HUES48 (cell line): ENCODE measurements at regions not wholly inside any gene's neighbourhood (a gene's known extent, or its start where the extent isn't known, plus 50 kb on each side); places are given as distances from the start of the nearest gene placed in this dataset.
"Not testable (repeated sequence)": the region's sequence is repeated elsewhere in the genome, so short reads cannot be mapped to it uniquely, and the experiment has no call there.

Source experiments
- H3K27ac ChIP-seq: one replicate; pipeline ENCODE4 v1.7.0; 2013; ENCODE audit warnings: low read depth, low read length, inconsistent platforms
- H3K27me3 ChIP-seq: 2 replicates; pipeline ENCODE4 v1.6.1; 2013; ENCODE audit warnings: mild to moderate bottlenecking, low read length; ENCODE audit not compliant: control insufficient read depth, insufficient read depth
- H3K36me3 ChIP-seq: 2 replicates; pipeline ENCODE4 v1.6.1; 2013; ENCODE audit warnings: low read length; ENCODE audit not compliant: control insufficient read depth, insufficient read depth
- H3K4me1 ChIP-seq: 2 replicates; pipeline ENCODE4 v1.6.1; 2013; ENCODE audit warnings: mild to moderate bottlenecking, low read length; ENCODE audit not compliant: control insufficient read depth, insufficient read depth
- H3K4me3 ChIP-seq: 2 replicates; pipeline ENCODE4 v1.5.1; 2013; ENCODE audit warnings: mild to moderate bottlenecking, low read depth, low read length
- H3K9ac ChIP-seq: 2 replicates; pipeline ENCODE4 v1.6.1; 2013; ENCODE audit warnings: mild to moderate bottlenecking, low read depth, low read length, moderate library complexity
- H3K9me3 ChIP-seq: 2 replicates; pipeline ENCODE4 v1.6.1; 2013; ENCODE audit warnings: low read length; ENCODE audit not compliant: control insufficient read depth, insufficient read depth

DNA sequence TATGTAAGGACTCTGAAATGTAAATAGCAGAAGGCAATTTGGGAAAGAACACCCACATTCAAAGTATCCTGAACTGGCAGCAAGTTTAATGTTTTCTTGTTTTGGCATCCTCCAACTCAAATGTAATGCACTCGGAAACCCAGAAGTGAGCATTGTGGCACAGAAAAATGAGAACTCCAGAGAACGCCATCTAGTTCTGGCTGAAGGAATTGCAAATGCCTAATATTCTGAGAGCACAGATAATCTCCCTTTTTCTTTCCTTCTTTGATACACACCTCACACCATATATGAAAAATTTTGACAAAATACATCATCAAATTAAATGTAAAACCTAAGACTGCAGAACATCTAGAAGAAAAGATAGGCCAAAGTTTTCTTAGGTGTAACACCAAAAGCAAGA is 52.1 kb downstream of the PWWP3B start:
- H3K27ac ChIP-seq: no peak overlapping the region
- H3K4me3 ChIP-seq: no peak overlapping the region
- no peaks in the 10 kb centered on the region for H3K9me3 ChIP-seq
- no peaks in the 10 kb centered on the region for H3K4me1 ChIP-seq
- no peak overlapping the region for H3K9ac ChIP-seq
- H3K27me3 ChIP-seq: no peaks in the 10 kb centered on the region
- H3K36me3 ChIP-seq: no peaks in the 10 kb centered on the region

DNA sequence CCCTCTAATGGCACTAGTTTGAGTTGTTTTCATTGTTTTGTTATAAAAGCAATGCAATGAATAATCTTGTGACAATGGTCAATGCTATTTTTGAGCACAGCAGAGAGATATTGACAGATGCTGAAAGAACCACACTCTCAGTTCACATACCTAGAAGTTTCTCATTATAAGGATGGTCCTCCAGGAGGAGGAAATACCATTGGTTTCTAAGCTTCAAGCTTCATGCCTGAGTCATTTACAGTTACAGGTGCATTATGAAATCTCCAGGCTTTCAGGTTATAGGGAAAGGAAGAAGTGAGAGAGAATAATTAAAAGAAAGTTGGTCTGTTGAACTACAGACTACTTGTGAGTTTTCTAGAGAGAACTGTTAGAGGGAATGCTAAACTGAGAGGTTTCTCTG is 75.3 kb downstream of the PWWP3B start:
- H3K9me3 ChIP-seq: no peaks in the 10 kb centered on the region; the same call in 1 of the 2 replicates
- no peak overlapping the region for H3K4me3 ChIP-seq
- no peaks in the 10 kb centered on the region; the same call in 1 of the 2 replicates for H3K27me3 ChIP-seq
- H3K9ac ChIP-seq: no peak overlapping the region
- H3K4me1 ChIP-seq: no peaks in the 10 kb centered on the region
- no peaks in the 10 kb centered on the region for H3K36me3 ChIP-seq
- H3K27ac ChIP-seq: no peak overlapping the region

- Histone ChIP-seq H3K4me1 (no peaks in the 10 kb centered on the region), H3K36me3 (no peaks in the 10 kb centered on the region), H3K9me3 (no peaks in the 10 kb centered on the region; the same call in 1 of the 2 replicates), H3K9ac (no peak overlapping the region), H3K4me3 (no peak overlapping the region), H3K27me3 (no peaks in the 10 kb centered on the region), H3K27ac (no peak overlapping the region)
These were observed 78.4 kb downstream of the PWWP3B start for GRCh38 chrX:106246511-106246910.

GRCh38 chrX:106247162-106247561 is 79.1 kb downstream of the PWWP3B start:
- H3K4me3 ChIP-seq: no peak overlapping the region
- H3K36me3 ChIP-seq: no peaks in the 10 kb centered on the region
- H3K27ac ChIP-seq: no peak overlapping the region
- H3K9me3 ChIP-seq: no peaks in the 10 kb centered on the region; the same call in 1 of the 2 replicates
- H3K4me1 ChIP-seq: no peaks in the 10 kb centered on the region
- no peak overlapping the region for H3K9ac ChIP-seq
- no peaks in the 10 kb centered on the region for H3K27me3 ChIP-seq

GRCh38 chrX:106249706-106250379 is 81.7 kb downstream of the PWWP3B start:
- no peaks in the 10 kb centered on the region for H3K27me3 ChIP-seq
- H3K27ac ChIP-seq: no peak overlapping the region
- H3K9me3 ChIP-seq: peaks cover 8% of the 10 kb centered on the region; the same call in 1 of the 2 replicates
- H3K4me3 ChIP-seq: no peak overlapping the region
- H3K36me3 ChIP-seq: no peaks in the 10 kb centered on the region
- no peaks in the 10 kb centered on the region for H3K4me1 ChIP-seq
- no peak overlapping the region for H3K9ac ChIP-seq

DNA sequence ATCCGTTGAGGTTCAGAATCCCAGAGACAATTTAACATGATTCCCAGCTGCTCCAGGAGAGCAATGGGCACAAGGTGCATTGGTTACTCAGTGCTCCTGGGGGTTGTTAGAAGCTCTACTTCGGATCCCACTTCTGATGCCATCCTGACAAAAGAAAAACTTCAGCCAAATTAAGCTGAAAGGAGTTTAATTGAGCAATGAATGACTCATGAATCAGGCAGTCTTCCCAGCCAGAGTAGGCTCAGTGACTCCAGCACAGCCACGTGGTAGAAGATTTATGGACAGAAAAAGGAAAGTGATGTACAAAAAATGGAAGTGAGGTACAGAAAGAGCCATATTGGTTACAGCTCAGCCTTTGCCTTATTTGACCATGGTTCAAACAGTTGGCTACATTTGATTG is 95.7 kb downstream of the PWWP3B start:
- H3K27ac ChIP-seq: no peak overlapping the region
- no peak overlapping the region for H3K4me3 ChIP-seq
- no peaks in the 10 kb centered on the region for H3K36me3 ChIP-seq
- no peaks in the 10 kb centered on the region for H3K4me1 ChIP-seq
- no peaks in the 10 kb centered on the region for H3K27me3 ChIP-seq
- no peaks in the 10 kb centered on the region; the same call in 1 of the 2 replicates for H3K9me3 ChIP-seq
- no peak overlapping the region for H3K9ac ChIP-seq

DNA sequence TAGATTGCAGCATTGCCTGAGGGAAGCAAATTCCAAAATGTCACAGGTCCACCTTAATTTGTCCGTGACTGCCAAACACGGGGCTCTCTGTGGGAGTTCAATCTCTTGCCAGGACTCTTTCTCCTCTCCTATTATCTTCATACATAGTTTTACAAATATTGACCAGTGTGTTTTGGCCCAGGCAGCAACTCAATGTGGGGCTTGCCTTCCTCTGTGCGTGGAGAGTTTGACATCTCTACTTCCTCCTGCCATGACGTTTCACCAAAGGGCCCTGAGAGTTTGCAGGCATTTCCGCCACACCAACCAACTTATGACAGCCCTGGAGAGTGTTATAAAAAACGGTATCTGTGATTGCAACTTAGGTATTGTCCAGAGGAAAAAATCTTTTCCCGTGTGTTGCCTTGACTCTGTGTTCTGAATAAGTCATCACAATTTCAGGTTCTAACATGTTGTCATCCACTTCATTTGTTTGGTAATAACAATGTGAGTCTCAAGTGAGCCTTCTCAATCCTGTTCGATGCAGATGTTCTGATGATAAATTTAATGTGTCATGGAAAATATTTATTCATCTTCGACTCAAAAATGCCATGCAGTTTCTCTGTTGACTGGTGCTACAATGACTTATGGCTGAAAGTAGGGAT is 106.0 kb downstream of the PWWP3B start:
- H3K36me3 ChIP-seq, H3K9me3 ChIP-seq, H3K4me1 ChIP-seq, H3K27ac ChIP-seq, H3K4me3 ChIP-seq, H3K27me3 ChIP-seq, H3K9ac ChIP-seq: not testable (repeated sequence)

DNA sequence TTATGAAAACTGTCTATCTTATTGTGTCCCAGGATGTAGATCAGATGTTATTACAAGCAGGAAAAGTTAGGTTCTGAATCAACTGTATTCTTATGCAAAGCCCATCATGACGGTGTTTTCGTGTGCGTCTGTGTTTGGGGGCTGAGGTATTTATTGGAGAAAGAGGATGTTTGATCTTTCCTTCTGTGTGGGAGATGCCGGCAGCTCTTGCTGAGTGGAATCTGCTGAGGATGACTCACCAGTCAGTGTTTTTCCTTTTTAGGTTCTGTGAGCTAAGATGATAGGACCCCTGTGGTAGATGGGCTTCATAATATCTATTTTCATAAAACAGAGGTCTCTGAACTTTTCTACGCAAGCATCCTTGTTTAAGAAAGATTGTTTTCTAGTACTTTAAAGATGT is 107.1 kb downstream of the PWWP3B start:
- H3K4me3 ChIP-seq, H3K4me1 ChIP-seq, H3K27ac ChIP-seq, H3K36me3 ChIP-seq, H3K9ac ChIP-seq, H3K27me3 ChIP-seq, H3K9me3 ChIP-seq: not testable (repeated sequence)

- no peak overlapping the region for H3K27ac ChIP-seq
- no peak overlapping the region for H3K4me3 ChIP-seq
- H3K4me1 ChIP-seq: no peaks in the 10 kb centered on the region
- no peaks in the 10 kb centered on the region for H3K36me3 ChIP-seq
- H3K9me3 ChIP-seq: no peaks in the 10 kb centered on the region
- H3K9ac ChIP-seq: no peak overlapping the region
- H3K27me3 ChIP-seq: no peaks in the 10 kb centered on the region
These were observed 110.8 kb downstream of the PWWP3B start for GRCh38 chrX:106278951-106279350.

- Histone ChIP-seq H3K9ac (no peak overlapping the region), H3K36me3 (no peaks in the 10 kb centered on the region), H3K9me3 (no peaks in the 10 kb centered on the region), H3K27me3 (no peaks in the 10 kb centered on the region; the same call in 1 of the 2 replicates), H3K27ac (no peak overlapping the region), H3K4me1 (no peaks in the 10 kb centered on the region), H3K4me3 (no peak overlapping the region)
These were observed 113.3 kb downstream of the PWWP3B start for GRCh38 chrX:106281383-106281782.

DNA sequence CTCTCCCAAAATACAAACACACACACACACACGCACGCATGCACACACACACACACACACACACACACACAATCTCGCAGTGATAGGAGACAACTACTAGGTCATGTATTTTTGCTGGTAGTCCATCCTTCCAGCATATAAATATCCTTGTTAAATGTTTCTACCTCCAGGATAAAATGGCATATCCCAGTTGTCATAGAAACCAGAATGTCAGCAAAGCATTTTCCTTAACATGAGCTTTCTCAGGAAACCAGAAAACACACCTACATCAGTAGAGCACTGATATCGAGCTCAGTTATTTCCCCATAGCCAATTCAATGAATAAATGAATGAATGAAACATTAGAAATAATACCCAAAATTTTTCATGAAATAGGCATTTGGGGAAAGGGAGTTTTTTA is 115.7 kb downstream of the PWWP3B start:
- H3K9me3 ChIP-seq: no peaks in the 10 kb centered on the region
- no peak overlapping the region for H3K4me3 ChIP-seq
- H3K4me1 ChIP-seq: no peaks in the 10 kb centered on the region
- H3K36me3 ChIP-seq: no peaks in the 10 kb centered on the region
- no peaks in the 10 kb centered on the region; the same call in 1 of the 2 replicates for H3K27me3 ChIP-seq
- no peak overlapping the region for H3K27ac ChIP-seq
- H3K9ac ChIP-seq: no peak overlapping the region
